AG08396 (cell line): ENCODE measurements at regions not wholly inside any gene's neighbourhood (a gene's known extent, or its start where the extent isn't known, plus 50 kb on each side); places are given as distances from the start of the nearest gene placed in this dataset.
"Not testable (repeated sequence)": the region's sequence is repeated elsewhere in the genome, so short reads cannot be mapped to it uniquely, and the experiment has no call there.

Experiments used
- DNase-seq: peaks from one replicate; pipeline ENCODE4 v3.0.0; 2012; ENCODE audit warnings: low spot score, mixed read lengths

DNA sequence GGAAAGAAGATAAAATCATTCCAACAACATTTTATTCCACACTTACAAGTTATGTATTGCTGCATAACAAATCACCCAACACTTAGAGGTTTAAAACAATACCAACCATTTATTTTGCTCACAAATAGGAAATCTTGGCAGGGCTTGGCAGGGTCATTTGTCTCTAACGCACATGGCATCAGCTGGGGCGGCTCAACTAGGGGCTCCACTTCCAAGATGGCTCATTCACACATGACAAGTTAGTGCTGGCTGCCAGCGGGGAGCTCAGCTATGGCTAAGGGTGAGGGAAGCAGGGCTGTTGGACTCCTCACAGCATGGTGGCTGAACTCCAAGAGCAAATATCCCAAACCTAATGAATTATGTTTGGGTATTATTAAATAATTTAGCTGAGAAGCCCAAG, 377.0 kb downstream of the ZNF674 start:
- DNase-seq, result no peak

- DNase-seq, result no peak
These were observed 379.4 kb downstream of the ZNF674 start for GRCh38 chrX:46165866-46166265.

DNA sequence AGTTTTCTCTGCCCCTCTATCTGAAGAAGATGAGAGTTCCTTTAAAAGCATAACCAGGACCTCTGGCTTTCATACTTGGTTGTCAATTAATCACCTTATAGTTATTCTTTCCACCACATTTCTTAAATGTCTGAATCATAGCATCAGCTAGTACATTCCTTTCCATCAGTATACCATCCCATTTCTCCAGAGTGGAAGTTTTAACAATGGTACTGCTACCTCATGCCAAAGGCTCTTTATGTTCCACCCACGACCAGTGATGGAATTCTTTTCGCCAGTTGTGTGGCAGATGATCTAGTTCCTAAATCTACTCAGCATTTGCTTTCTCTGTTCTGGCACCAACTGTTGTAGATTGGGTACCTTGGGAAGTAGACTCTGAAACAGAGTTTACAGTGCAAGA, 379.8 kb downstream of the ZNF674 start:
- DNase-seq, result peak; percentile 17

GRCh38 chrX:46152756-46153155, 392.5 kb downstream of the ZNF674 start:
- no peak for DNase-seq

DNA sequence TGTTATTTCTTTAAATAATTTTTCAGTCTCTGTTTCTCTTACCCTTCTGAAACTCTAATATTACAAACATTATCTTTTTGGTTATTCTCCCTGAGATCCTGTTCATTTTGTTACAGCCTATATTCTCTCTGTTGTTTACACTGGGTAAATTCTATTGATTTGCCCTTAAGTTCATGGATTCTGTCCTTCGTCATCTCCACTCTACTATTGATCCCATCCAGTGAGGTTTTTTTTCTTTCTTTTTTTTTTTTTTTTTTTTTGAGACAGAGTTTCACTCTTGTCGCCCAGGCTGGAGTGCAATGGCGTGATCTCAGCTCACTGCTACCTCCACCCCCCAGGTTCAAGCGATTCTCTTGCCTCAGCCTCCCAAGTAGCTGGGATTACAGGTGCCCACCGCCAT, 393.9 kb downstream of the ZNF674 start:
- not testable (repeated sequence) for DNase-seq

DNA sequence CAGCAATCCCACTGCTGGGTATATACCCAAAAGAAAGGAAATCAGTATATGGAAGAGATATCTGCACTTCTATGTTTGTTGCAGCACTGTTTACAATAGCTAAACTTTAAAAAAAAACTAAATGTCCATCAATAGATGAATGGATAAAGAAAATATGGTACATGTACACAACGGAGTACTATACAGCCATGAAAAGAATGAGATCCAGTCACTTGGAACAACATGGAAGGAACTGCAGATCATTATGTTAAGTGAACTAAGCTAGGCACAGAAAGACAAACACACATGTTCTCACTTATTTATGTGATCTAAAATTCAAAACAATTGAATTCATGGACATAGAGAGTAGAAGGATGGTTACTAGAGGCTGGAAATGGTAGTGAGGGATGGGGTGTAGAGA, 400.7 kb downstream of the ZNF674 start:
- no peak for DNase-seq

GRCh38 chrX:46140272-46140671, 404.9 kb downstream of the ZNF674 start:
- no peak for DNase-seq

DNA sequence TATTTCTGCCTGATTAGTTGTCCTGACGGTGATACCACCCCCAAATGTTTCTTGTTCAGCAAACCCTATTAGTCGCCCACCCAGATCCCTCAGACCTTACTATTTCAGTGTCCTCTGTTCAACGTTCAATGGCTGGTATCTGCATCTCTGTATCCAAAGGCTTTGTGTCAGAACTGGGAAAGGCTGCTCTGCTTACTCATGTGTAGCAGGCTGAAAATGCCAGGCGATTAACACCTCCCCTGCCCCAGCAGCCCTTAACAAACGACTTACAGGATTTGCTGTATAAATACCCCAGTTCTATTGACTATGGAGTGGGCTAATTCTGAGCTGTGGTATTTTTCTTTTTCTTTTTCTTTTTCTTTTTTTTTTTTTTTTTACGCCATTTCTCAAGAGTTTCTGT, 415.0 kb downstream of the ZNF674 start:
- no peak for DNase-seq

DNA sequence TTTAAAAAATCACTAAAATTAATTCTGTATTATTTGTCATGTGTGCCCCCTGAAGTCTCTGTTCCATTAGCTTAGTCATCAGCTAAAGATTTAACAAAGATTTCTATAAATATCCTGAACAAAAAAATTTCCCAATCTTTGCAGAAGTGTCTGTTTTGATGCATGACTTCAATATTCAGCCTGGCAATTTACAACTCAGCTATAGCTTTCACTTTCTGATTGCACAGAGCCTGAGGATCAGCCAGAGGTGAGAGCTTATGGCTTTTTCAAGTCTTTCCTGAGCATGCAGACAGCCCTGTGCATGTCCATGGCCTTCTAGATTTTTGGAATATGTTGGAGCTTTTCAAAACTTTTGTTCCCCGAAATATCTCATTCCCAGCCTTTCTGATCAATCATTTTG, 420.1 kb downstream of the ZNF674 start:
- no peak for DNase-seq

GRCh38 chrX:46117234-46117633, 428.0 kb downstream of the ZNF674 start:
- DNase-seq, result no peak

DNA sequence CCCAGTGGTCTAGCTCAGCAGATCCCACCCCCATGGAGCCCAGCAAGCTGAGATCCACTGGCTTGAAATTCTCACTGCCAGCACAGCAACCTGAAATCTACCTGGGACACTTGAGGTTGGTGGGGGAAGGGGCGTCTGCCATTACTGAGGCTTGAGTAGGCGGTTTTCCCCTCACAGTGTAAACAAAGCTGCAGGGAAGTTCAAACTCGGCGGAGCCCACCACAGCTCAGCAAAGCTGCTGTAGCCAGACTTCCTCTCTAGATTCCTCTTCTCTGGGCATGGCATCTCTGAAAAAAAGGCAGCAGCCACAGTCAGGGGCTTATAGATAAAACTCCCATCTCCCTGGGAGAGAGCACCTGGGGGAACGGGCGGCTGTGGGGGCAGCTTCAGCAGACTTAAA, 457.9 kb downstream of the ZNF674 start:
- not testable (repeated sequence) for DNase-seq

DNA sequence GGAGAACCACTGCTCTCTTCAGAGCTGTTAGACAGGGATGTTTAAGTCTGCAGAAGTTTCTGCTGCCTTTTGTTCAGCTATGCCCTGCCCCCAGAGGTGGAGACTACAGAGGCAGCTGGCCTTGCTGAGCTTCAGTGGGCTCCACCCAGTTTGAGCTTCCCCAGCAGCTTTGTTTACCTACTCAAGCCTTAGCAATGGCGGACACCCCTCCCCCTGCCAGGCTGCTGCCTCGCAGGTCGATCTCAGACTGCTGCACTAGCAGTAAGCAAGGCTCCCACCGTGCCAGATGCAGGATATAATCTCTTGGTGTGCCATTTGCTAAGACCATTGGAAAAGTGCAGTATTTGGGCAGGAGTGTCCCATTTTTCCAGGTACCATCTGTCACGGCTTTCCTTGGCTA, 465.1 kb downstream of the ZNF674 start:
- not testable (repeated sequence) for DNase-seq

DNA sequence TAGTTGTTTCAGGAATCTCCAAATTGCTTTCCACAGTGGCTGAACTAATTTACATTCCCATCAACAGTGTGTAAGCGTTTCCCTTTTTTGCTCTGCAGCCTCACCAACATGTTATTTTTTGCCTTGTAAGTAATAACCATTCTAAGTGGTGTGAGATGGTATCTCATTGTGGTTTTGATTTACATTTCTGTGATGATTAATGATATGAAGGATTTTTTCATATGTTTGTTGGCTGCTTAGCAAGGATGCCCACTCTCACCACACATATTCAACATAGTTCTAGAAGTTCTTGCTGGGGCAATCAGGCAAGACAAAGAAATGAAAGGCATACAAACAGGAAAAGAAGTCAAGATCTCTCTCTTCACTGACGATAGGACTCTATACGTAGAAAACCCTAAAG, 472.4 kb downstream of the ZNF674 start:
- DNase-seq, result no peak

- no peak for DNase-seq
These were observed 472.8 kb downstream of the ZNF674 start for GRCh38 chrX:46072372-46072771.

DNA sequence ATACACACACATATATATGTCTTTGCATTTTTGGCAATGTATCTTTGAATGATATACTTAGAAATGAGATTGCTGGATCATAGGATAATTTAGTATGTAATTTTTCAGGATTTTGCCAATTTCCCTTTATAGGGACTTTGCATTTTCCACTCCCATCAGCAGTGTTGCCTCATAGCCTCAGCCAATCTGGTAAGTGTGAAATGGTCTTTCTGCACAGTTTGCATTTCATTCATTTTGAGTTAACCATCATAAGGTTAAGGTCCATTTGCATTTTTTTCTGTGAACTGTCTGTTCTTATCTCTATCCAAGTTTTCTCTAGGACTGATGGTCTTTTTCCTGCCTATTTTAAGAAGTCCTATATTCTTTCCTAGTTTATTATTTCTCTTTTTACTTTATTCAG, 474.8 kb downstream of the ZNF674 start:
- no peak for DNase-seq

DNA sequence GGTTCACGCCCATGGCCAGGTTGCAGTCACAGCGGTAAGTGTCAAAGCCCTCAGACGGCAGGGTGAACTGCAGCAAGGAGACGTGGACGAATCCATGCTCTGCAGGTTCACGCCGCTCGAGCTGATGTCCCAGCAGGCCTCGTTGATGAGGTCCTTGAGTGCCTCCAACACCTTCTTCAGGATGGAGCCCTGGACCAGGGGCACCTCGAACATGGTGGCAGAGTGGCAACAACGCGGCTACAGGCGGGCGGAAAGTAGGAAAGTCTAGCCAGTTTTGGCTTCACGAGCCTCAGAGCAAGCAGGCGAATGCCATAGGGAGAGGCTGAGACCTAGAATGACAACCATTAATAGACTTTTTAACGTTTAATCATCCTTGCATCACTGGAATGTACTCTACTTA, 485.9 kb downstream of the ZNF674 start:
- no peak for DNase-seq

- DNase-seq, result no peak
These were observed 500.7 kb downstream of the ZNF674 start for GRCh38 chrX:46044486-46044885.

GRCh38 chrX:46040001-46040400, 505.2 kb downstream of the ZNF674 start:
- no peak for DNase-seq

DNA sequence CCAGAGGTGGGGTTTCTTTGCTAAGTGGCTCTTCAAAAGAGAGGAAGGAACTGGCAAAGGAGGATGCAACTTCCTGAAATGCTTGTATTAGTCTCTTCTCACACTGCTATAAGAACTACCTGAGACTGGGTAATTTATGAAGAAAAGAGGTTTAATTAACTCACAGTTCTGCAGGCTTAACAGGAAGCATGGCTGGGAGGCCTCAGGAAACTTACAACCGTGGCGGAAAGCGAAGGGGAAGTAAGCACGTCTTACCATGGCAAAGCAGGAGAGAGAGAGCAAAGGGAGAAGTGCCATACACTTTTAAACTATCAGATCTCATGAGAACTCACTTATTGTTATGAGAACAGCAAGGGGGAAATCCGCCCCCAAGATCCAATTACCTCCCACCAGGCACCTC, 505.7 kb downstream of the ZNF674 start:
- DNase-seq, result no peak

- no peak for DNase-seq
These were observed 508.7 kb downstream of the ZNF674 start for GRCh38 chrX:46036508-46036907.

DNA sequence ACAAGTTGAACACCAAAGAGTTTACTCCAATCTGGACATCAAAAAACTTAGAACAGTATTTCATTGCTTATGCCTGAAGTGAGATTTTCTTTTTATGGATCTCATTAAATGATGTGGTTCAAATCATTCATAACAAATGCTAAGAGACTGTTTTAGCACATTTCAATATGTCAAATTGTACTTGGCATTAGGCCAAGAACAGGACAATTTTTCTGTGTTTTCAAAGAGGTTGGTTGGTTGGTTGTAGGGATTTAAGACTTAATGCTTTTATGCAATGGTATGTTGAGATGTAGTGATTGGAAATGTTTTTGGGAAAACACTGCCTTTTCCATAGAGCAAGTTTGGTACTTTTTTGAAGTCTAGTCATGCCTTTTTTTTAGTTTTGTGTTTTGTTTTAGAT, 510.4 kb downstream of the ZNF674 start:
- no peak for DNase-seq

- no peak for DNase-seq
These were observed 515.4 kb downstream of the ZNF674 start for GRCh38 chrX:46029777-46030176.

GRCh38 chrX:46016296-46016695, 528.9 kb downstream of the ZNF674 start:
- no peak for DNase-seq

DNA sequence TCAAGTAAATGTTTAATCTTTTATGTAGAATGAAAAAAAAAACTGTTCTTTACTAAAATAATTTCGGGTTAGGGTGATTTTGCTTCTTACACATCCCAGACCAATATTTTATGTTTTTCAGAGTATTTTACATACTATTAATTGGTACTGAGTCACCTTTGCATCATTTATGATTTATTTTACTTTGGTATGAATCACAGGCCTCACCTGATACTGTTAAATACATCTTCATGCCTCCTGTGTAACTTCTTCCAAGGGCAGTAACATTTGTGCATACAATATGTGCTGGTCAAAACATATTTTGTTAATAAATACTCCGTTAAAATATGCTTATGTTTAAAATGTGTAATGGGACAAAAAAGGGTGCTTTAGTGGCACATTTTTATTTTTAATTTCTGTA, 529.6 kb downstream of the ZNF674 start:
- DNase-seq, result no peak

- DNase-seq, result no peak
These were observed 552.7 kb downstream of the ZNF674 start for GRCh38 chrX:45992402-45993123.
